Naive thymus-derived CD4-positive, alpha-beta T cell (primary cell): ENCODE measurements at regions not wholly inside any gene's neighbourhood (a gene's known extent, or its start where the extent isn't known, plus 50 kb on each side); places are given as distances from the start of the nearest gene placed in this dataset.

Source experiments
- ATAC-seq: fragments of 150-1000 bp; cut with Tn5 transposase; 2 replicates; pipeline ENCODE4 v1.10.0; 2021; ENCODE audit warnings: mild to moderate bottlenecking, moderate library complexity
- CTCF ChIA-PET: fragments of 350-600 bp; sonication (Branson Sonifier 250); formaldehyde crosslinking; loops from one replicate; lab custom pipeline; 2021; ENCODE audit warnings: antibody characterized with exemption; lab: Charles Lee
- POLR2A ChIA-PET: fragments of 350-600 bp; sonication (Branson Sonifier 250); formaldehyde crosslinking; loops from one replicate; lab custom pipeline; 2021; ENCODE audit warnings: antibody characterized with exemption, inconsistent platforms; lab: Charles Lee
- DNase-seq, 9 donors: peaks; one replicate each; pipeline versions ENCODE4 v3.0.0 to v3.0.0-alpha.2; 2020 to 2022; ENCODE audit warnings: mixed read lengths in 1 of 9
- H3K27ac ChIP-seq: one replicate; pipeline ENCODE4 v1.7.0; 2013; ENCODE audit warnings: mild to moderate bottlenecking, low read depth, low read length, moderate library complexity
- H3K27me3 ChIP-seq, 2 donors: one replicate each; pipeline ENCODE4 v1.7.0; 2013; ENCODE audit warnings: low read length in 2 of 2, mild to moderate bottlenecking in 2 of 2, moderate library complexity in 2 of 2; ENCODE audit not compliant: control insufficient read depth in 2 of 2, insufficient read depth in 2 of 2
- H3K36me3 ChIP-seq, 3 experiments: 1 replicate in 2 of 3; 2 replicates in 1 of 3; pipeline ENCODE4 v1.7.0; 2013; ENCODE audit warnings: low read length in 3 of 3, mild to moderate bottlenecking in 3 of 3, moderate library complexity in 1 of 3; ENCODE audit not compliant: insufficient read depth in 3 of 3, control insufficient read depth in 2 of 3
- H3K4me1 ChIP-seq, 2 donors: one replicate each; pipeline ENCODE4 v1.7.0; 2013; ENCODE audit warnings: low read length in 2 of 2, mild to moderate bottlenecking in 2 of 2, moderate library complexity in 1 of 2; ENCODE audit not compliant: control insufficient read depth in 2 of 2, insufficient read depth in 2 of 2
- H3K4me3 ChIP-seq: 2 replicates; pipeline ENCODE4 v1.7.0; 2013; ENCODE audit warnings: mild to moderate bottlenecking, low read length
- H3K9me3 ChIP-seq, 3 experiments: 1 replicate in 2 of 3; 2 replicates in 1 of 3; pipeline ENCODE4 v1.7.0; 2013; ENCODE audit warnings: low read length in 3 of 3; ENCODE audit not compliant: control insufficient read depth in 2 of 3
- H3K27ac Mint-ChIP-seq, 9 donors: one replicate each; pipeline ENCODE4 v1.8.0; 2020 to 2022; ENCODE audit warnings: mixed read lengths in 9 of 9, mild to moderate bottlenecking in 8 of 9, moderate library complexity in 5 of 9, inconsistent platforms in 2 of 9
- H3K27me3 Mint-ChIP-seq, 5 donors: one replicate each; pipeline ENCODE4 v1.8.0; 2021 to 2022; ENCODE audit warnings: mixed read lengths in 5 of 5, mild to moderate bottlenecking in 1 of 5
- H3K36me3 Mint-ChIP-seq, 5 donors: one replicate each; pipeline ENCODE4 v1.8.0; 2020 to 2022; ENCODE audit warnings: mixed read lengths in 5 of 5, mild to moderate bottlenecking in 3 of 5, inconsistent platforms in 1 of 5
- H3K4me1 Mint-ChIP-seq, 7 donors: one replicate each; pipeline ENCODE4 v1.8.0; 2020 to 2022; ENCODE audit warnings: mixed read lengths in 7 of 7, mild to moderate bottlenecking in 3 of 7, inconsistent platforms in 1 of 7
- H3K4me3 Mint-ChIP-seq, 10 donors: one replicate each; pipeline ENCODE4 v1.8.0; 2020 to 2022; ENCODE audit warnings: mild to moderate bottlenecking in 10 of 10, mixed read lengths in 10 of 10, moderate library complexity in 6 of 10, inconsistent platforms in 2 of 10
- H3K9me3 Mint-ChIP-seq, 11 donors: one replicate each; pipeline ENCODE4 v1.8.0; 2020 to 2022; ENCODE audit warnings: mixed read lengths in 11 of 11, mild to moderate bottlenecking in 4 of 11, inconsistent platforms in 1 of 11, moderate library complexity in 1 of 11
- intact Hi-C, 2 donors: fragments of 100-400 bp; cut with micrococcal nuclease; formaldehyde crosslinking; loops; one replicate each; pipeline ENCODE4 v1.15.1; 2023

DNA sequence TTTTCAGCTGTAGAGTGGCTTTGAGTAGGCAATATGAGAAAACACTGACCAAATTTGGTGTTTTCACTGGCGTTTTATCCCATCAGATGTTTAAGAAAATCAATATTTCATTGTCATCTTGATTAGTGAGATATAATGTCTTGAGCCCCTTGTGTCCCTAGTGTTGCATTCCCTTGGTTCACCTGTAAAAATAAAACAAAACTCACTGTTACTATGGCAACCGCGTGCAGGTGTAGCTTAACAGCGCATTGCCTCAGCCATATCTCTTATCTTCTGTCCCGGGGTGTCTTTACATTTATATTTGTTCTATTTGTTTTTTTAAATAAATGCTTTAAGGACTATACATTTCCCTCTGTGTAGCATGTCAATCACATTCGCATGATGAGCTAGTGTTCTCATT lies 551.6 kb downstream of the ZIC1 start:
- ATAC-seq (no peak), DNase-seq (no peak)
- H3K27me3 Mint-ChIP-seq = no peaks in the 10 kb centered on the region
- ChIA-PET POLR2A (no interaction called here), CTCF (no interaction called here)
- no peaks in the 10 kb centered on the region for H3K4me1 Mint-ChIP-seq
- Histone ChIP-seq H3K27me3 (no peaks in the 10 kb centered on the region), H3K27ac (no peak overlapping the region), H3K4me3 (no peak overlapping the region), H3K4me1 (no peaks in the 10 kb centered on the region), H3K9me3 (no peaks in the 10 kb centered on the region), H3K36me3 (no peaks in the 10 kb centered on the region)
- intact Hi-C loops = no loop called here
- H3K4me3 Mint-ChIP-seq = no peak overlapping the region
- H3K9me3 Mint-ChIP-seq = peaks cover 0 to 15% (median 2%) of the 10 kb centered on the region in 11 donors
- no peak overlapping the region for H3K27ac Mint-ChIP-seq
- H3K36me3 Mint-ChIP-seq = no peaks in the 10 kb centered on the region

- no peaks in the 10 kb centered on the region for H3K36me3 ChIP-seq
- Mint-ChIP-seq H3K27ac (no peak overlapping the region), H3K4me1 (no peaks in the 10 kb centered on the region), H3K27me3 (no peaks in the 10 kb centered on the region), H3K4me3 (no peak overlapping the region), H3K9me3 (peaks cover 0 to 11% (median 1%) of the 10 kb centered on the region in 11 donors), H3K36me3 (no peaks in the 10 kb centered on the region)
- no peak for ATAC-seq
- no peaks in the 10 kb centered on the region for H3K9me3 ChIP-seq
- no peak overlapping the region for H3K4me3 ChIP-seq
- no peak overlapping the region for H3K27ac ChIP-seq
- no peaks in the 10 kb centered on the region for H3K27me3 ChIP-seq
- DNase-seq = no peak
- ChIA-PET CTCF (no interaction called here), POLR2A (no interaction called here)
- no peaks in the 10 kb centered on the region for H3K4me1 ChIP-seq
- intact Hi-C loops = no loop called here
These were observed 553.4 kb downstream of the ZIC1 start for GRCh38 chr3:147962408-147963164.

DNA sequence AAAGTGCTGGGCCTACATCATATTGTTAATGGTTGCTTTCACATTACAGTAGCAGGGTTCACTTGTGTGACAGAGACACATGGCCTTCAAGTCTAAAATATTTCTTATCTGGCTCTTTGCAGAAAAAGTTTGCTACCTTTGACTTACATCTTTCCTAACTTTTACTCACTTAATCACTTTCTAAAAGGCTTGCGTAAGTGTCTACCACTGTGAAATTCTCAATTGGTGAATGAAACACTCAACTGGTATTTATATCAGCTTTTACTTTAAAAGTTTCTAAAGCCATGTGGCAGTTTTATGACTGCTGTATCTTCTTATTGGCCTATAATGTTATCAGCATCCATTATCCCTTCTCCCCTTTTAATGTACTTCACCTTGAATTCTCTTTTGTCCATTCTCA lies 554.5 kb downstream of the ZIC1 start:
- no peak for ATAC-seq
- Histone ChIP-seq H3K4me3 (no peak overlapping the region), H3K27ac (no peak overlapping the region), H3K9me3 (no peaks in the 10 kb centered on the region), H3K36me3 (no peaks in the 10 kb centered on the region), H3K4me1 (no peaks in the 10 kb centered on the region), H3K27me3 (no peaks in the 10 kb centered on the region)
- Mint-ChIP-seq H3K27ac (no peak overlapping the region), H3K36me3 (no peaks in the 10 kb centered on the region), H3K27me3 (no peaks in the 10 kb centered on the region), H3K9me3 (peaks cover 0 to 6% (median 0%) of the 10 kb centered on the region in 11 donors), H3K4me1 (no peaks in the 10 kb centered on the region), H3K4me3 (no peak overlapping the region)
- POLR2A ChIA-PET = no interaction called here
- no peak for DNase-seq
- intact Hi-C loops = no loop called here
- CTCF ChIA-PET = no interaction called here

DNA sequence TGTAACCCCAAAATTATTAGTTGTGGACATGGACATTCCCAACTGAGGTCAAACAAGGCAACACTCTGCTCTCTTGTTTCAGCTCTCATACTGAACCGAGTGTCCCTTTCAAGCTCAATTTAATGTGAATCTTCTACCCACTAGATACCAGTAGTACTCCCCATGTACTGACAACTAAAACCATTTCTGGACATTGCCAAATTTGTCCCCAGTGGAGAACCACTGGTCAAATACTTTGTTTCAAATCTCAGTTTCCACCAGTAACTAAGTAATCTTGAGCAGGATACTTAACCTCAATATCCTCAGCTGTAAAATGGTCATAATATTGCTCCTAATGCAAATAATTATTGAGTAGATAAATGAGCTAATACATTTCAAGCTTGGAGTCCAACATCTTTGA lies 566.0 kb downstream of the ZIC1 start:
- H3K27me3 Mint-ChIP-seq = no peaks in the 10 kb centered on the region
- DNase-seq = no peak
- H3K27ac ChIP-seq = no peak overlapping the region
- no peaks in the 10 kb centered on the region for H3K9me3 ChIP-seq
- H3K36me3 Mint-ChIP-seq = peaks cover 0 to 8% (median 0%) of the 10 kb centered on the region in 5 donors
- no peaks in the 10 kb centered on the region for H3K27me3 ChIP-seq
- POLR2A ChIA-PET = no interaction called here
- CTCF ChIA-PET = no interaction called here
- no peaks in the 10 kb centered on the region for H3K36me3 ChIP-seq
- no peak for ATAC-seq
- H3K27ac Mint-ChIP-seq = no peak overlapping the region
- peaks cover 0 to 17% (median 3%) of the 10 kb centered on the region in 11 donors for H3K9me3 Mint-ChIP-seq
- no peaks in the 10 kb centered on the region for H3K4me1 ChIP-seq
- H3K4me3 ChIP-seq = no peak overlapping the region
- H3K4me3 Mint-ChIP-seq = no peak overlapping the region
- no peaks in the 10 kb centered on the region for H3K4me1 Mint-ChIP-seq
- intact Hi-C loops = no loop called here

- Mint-ChIP-seq H3K9me3 (peaks cover 0 to 17% (median 5%) of the 10 kb centered on the region in 11 donors), H3K36me3 (peaks cover 0 to 8% (median 0%) of the 10 kb centered on the region in 5 donors), H3K4me1 (no peaks in the 10 kb centered on the region), H3K4me3 (no peak overlapping the region), H3K27me3 (no peaks in the 10 kb centered on the region), H3K27ac (no peak overlapping the region)
- Histone ChIP-seq H3K4me1 (no peaks in the 10 kb centered on the region), H3K4me3 (no peak overlapping the region), H3K27ac (no peak overlapping the region), H3K36me3 (no peaks in the 10 kb centered on the region), H3K9me3 (no peaks in the 10 kb centered on the region), H3K27me3 (no peaks in the 10 kb centered on the region)
- CTCF ChIA-PET = no interaction called here
- POLR2A ChIA-PET = no interaction called here
- ATAC-seq (no peak), DNase-seq (no peak)
- intact Hi-C loops = no loop called here
These were observed 567.8 kb downstream of the ZIC1 start for GRCh38 chr3:147977001-147977400.

GRCh38 chr3:147987549-147987948 lies 578.4 kb downstream of the ZIC1 start:
- no peak for DNase-seq
- Histone ChIP-seq H3K27ac (no peak overlapping the region), H3K4me3 (no peak overlapping the region), H3K4me1 (no peaks in the 10 kb centered on the region), H3K36me3 (no peaks in the 10 kb centered on the region), H3K9me3 (no peaks in the 10 kb centered on the region), H3K27me3 (no peaks in the 10 kb centered on the region)
- peaks cover 0 to 5% (median 0%) of the 10 kb centered on the region in 11 donors for H3K9me3 Mint-ChIP-seq
- H3K27ac Mint-ChIP-seq = no peak overlapping the region
- intact Hi-C loops = no loop called here
- CTCF ChIA-PET = no interaction called here
- H3K4me3 Mint-ChIP-seq = no peak overlapping the region
- no peak for ATAC-seq
- no peaks in the 10 kb centered on the region for H3K4me1 Mint-ChIP-seq
- no peaks in the 10 kb centered on the region for H3K27me3 Mint-ChIP-seq
- H3K36me3 Mint-ChIP-seq = no peaks in the 10 kb centered on the region
- POLR2A ChIA-PET = no interaction called here

DNA sequence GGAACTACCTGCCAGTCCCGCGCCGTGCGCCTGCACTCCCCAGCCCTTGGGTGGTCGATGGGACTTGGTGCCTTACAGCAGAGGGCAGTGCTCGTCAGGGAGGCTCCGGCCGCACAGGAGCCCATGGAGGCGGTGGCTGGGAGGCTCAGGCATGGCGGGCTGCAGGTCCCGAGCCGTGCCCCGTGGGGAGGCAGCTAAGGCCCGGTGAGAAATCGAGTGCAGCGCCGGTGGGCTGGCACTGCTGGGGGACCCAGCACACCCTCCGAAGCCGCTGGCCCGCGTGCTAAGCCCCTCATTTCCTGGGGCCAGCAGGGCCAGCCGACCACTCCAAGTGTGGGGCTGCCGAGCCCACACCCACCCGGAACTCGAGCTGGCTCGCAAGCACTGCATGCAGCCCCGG lies 580.2 kb downstream of the ZIC1 start:
- no peaks in the 10 kb centered on the region for H3K36me3 ChIP-seq
- H3K4me3 Mint-ChIP-seq = no peak overlapping the region
- no peak overlapping the region for H3K4me3 ChIP-seq
- H3K27me3 ChIP-seq = no peaks in the 10 kb centered on the region
- H3K9me3 Mint-ChIP-seq = peaks cover 0 to 5% (median 0%) of the 10 kb centered on the region in 11 donors
- no peaks in the 10 kb centered on the region for H3K27me3 Mint-ChIP-seq
- no peak overlapping the region for H3K27ac ChIP-seq
- no peaks in the 10 kb centered on the region for H3K9me3 ChIP-seq
- no peaks in the 10 kb centered on the region for H3K4me1 ChIP-seq
- ATAC-seq = no peak
- H3K4me1 Mint-ChIP-seq = no peaks in the 10 kb centered on the region
- no peak for DNase-seq
- ChIA-PET CTCF (no interaction called here), POLR2A (no interaction called here)
- intact Hi-C loops = no loop called here
- H3K36me3 Mint-ChIP-seq = no peaks in the 10 kb centered on the region
- no peak overlapping the region for H3K27ac Mint-ChIP-seq
